Right cardiac atrium (tissue), 5 donors: ENCODE measurements at regions not wholly inside any gene's neighbourhood (a gene's known extent, or its start where the extent isn't known, plus 50 kb on each side); places are given as distances from the start of the nearest gene placed in this dataset.
"Not testable (repeated sequence)": the region's sequence is repeated elsewhere in the genome, so short reads cannot be mapped to it uniquely, and the experiment has no call there.

Experiments
- ATAC-seq, 2 donors: fragments of 200-7000 bp; cut with Tn5 transposase; one replicate each; pipeline versions ENCODE4 v1.8.0 to v1.9.1; 2020; ENCODE audit warnings: moderate library complexity in 2 of 2, mild to moderate bottlenecking in 1 of 2
- DNase-seq, 3 donors: peaks; one replicate each; pipeline ENCODE4 v3.0.0-alpha.2; 2020
- H3K27ac ChIP-seq: one replicate; pipeline ENCODE4 v1.5.1; 2013; ENCODE audit warnings: mild to moderate bottlenecking, low read length, control low read depth, moderate library complexity
- H3K27me3 ChIP-seq: one replicate; pipeline ENCODE4 v1.6.1; 2013; ENCODE audit not compliant: control insufficient read depth, insufficient read depth
- H3K4me1 ChIP-seq: one replicate; pipeline ENCODE4 v1.6.1; 2013; ENCODE audit warnings: low read length; ENCODE audit not compliant: control insufficient read depth, insufficient read depth
- H3K4me3 ChIP-seq: one replicate; pipeline ENCODE4 v1.5.1; 2013; ENCODE audit warnings: low read length, control low read depth
- H3K9me3 ChIP-seq: one replicate; pipeline ENCODE4 v1.6.1; 2013; ENCODE audit warnings: low read length; ENCODE audit not compliant: control insufficient read depth
- WGBS: extraction: QIAGEN DNeasy Blood & Tissue Kit; methylation state at CpG from one replicate; pipeline ENCODE4 v1.1.7; 2013; 5-methylcytosine and 5-hydroxymethylcytosine counted together
- intact Hi-C, 4 donors: fragments of 100-400 bp; cut with DNase I; formaldehyde crosslinking; loops; one replicate each; pipeline versions ENCODE4 v1.11.0 to v1.14.0; 2022 to 2023
- donor health status: healthy with polysubstance abuse.
- donor health status: DM: no; HTN: yes; CAD: no.
- donor health status: DM: no; HTN: no; CAD: no.
- donor health status: DM: no; HTN: yes; CAD: no; lungs with severe emphysema.
- donor health status: DM: yes; HTN: yes; CAD: no.

DNA sequence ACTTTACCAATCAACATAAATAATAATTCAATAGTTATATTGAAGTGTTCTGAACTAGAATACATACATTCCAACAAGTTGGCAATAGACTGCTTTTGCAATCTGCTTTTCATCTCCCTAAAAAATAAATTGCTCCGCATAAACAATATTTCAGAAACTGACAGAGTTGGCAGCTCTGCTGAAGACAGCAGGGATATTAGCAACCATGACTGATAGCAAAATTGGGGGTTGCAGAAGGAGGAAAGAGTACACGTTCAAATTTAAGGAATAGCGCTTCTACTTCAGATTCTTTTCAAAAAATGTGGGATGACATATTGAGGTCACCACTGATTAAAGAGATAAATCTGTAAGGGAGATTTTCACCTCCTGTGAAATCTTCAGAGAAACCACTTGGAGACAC lies 521.2 kb downstream of the DTWD2 start:
- intact Hi-C loops: no loop called here
- Histone ChIP-seq H3K27me3 (no peaks in the 10 kb centered on the region), H3K4me1 (no peaks in the 10 kb centered on the region), H3K4me3 (no peak overlapping the region), H3K27ac (no peak overlapping the region), H3K9me3 (no peaks in the 10 kb centered on the region)
- ATAC-seq: no peak
- WGBS: 83% methylated on average over 3 of the region's 3 CpGs
- DNase-seq: no peak

DNA sequence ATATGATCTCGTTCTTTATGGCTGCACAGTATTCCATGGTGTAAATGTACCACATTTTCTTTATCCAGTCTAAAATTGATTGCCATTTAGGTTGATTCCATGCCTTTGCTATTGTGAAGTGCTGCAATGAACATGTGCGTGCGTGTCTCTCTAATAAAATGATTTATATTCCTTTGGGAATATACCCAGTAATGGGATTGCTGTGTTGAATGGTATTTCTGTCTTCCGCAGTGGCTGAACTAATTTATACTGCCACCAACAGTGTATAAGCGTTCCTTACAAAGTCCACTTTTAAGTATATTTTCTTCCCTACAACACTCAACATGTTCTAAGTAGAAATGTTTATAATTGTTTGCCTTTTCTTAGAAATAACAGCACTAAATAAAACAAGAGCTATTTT lies 521.9 kb downstream of the DTWD2 start:
- no peaks in the 10 kb centered on the region for H3K4me1 ChIP-seq
- DNase-seq (no peak), ATAC-seq (no peak)
- no peaks in the 10 kb centered on the region for H3K27me3 ChIP-seq
- no peaks in the 10 kb centered on the region for H3K9me3 ChIP-seq
- WGBS: 91% methylated on average over 5 of the region's 5 CpGs
- intact Hi-C loops: no loop called here
- no peak overlapping the region for H3K27ac ChIP-seq
- H3K4me3 ChIP-seq: no peak overlapping the region

DNA sequence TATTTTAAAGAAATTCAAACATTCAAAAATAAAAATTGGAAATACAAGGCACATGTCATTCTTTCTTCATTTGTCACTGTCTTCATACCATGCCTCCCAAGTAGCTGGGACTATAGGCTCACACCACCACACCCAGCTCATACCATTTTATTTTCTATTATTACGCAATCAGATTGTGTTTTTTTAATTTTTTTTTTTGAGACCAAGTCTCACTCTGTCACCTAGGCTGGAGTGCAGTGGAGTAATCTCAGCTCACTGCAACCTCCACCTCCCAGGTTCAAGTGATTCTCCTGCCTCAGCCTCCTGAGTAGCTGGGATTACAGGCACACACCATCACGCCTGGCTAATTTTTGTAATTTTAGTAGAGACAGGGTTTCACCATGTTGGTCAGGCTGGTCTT lies 526.1 kb downstream of the DTWD2 start:
- ATAC-seq, intact Hi-C loops, H3K9me3 ChIP-seq: not testable (repeated sequence)

DNA sequence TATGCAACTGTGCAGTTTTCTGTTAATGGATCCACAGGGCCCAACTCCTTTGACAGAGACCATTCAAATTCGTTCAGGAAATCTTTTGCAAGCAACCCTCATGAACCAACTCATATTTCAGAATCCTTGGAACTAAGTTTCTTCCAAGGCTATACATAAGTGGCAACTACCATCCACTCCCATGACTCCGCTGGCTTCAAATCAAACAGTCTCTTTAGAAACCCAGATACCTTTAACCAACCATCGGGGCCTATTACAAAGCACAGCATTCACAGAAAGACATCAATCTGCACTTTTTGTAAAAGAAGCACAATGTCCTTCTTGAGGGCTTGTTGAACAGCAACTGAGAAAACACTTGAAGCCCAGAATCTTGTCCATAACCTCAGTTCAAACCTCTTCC lies 526.9 kb downstream of the DTWD2 start:
- WGBS: 82% methylated on average over 3 of the region's 3 CpGs
- no peak overlapping the region for H3K4me3 ChIP-seq
- ATAC-seq: no peak
- DNase-seq: no peak
- intact Hi-C loops: no loop called here
- H3K27ac ChIP-seq: no peak overlapping the region
- no peaks in the 10 kb centered on the region for H3K27me3 ChIP-seq
- no peaks in the 10 kb centered on the region for H3K9me3 ChIP-seq
- no peaks in the 10 kb centered on the region for H3K4me1 ChIP-seq

More for the DNA sequence above, 526.1 kb downstream of the DTWD2 start:
- not testable (repeated sequence) for H3K4me3 ChIP-seq, H3K27ac ChIP-seq, H3K27me3 ChIP-seq, DNase-seq, H3K4me1 ChIP-seq
- WGBS: 93% methylated on average over 2 of the region's 2 CpGs

GRCh38 chr5:118459490-118459889 lies 528.9 kb downstream of the DTWD2 start:
- no peak for DNase-seq
- H3K4me1 ChIP-seq: no peaks in the 10 kb centered on the region
- no peak for ATAC-seq
- intact Hi-C loops: no loop called here
- H3K27ac ChIP-seq: no peak overlapping the region
- WGBS: 78% methylated on average over 5 of the region's 5 CpGs
- H3K27me3 ChIP-seq: no peaks in the 10 kb centered on the region
- H3K4me3 ChIP-seq: no peak overlapping the region
- H3K9me3 ChIP-seq: no peaks in the 10 kb centered on the region

DNA sequence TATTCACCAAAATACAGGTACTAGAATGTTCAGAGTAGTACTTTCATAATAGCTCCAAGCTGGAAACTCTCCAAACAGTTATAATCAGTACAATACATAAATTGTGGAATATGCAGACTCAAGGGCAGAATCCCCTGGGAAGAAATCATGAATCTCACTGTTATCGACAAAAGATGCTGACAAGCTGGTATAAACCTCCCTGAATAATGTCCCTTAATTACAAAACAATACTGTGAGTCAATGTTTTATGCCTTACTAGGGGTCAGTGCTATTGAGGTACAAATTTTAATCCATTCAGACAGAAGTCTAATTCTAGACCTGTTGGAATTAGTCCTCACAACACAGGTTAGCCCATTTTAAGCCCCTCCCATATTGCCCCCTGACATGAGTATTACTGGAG lies 532.3 kb downstream of the DTWD2 start:
- H3K27ac ChIP-seq: no peak overlapping the region
- H3K4me3 ChIP-seq: no peak overlapping the region
- no peaks in the 10 kb centered on the region for H3K4me1 ChIP-seq
- DNase-seq (no peak), ATAC-seq (no peak)
- H3K27me3 ChIP-seq: no peaks in the 10 kb centered on the region
- intact Hi-C loops: no loop called here
- 77% methylated on average over 1 of the region's 1 CpG for WGBS
- no peaks in the 10 kb centered on the region for H3K9me3 ChIP-seq

DNA sequence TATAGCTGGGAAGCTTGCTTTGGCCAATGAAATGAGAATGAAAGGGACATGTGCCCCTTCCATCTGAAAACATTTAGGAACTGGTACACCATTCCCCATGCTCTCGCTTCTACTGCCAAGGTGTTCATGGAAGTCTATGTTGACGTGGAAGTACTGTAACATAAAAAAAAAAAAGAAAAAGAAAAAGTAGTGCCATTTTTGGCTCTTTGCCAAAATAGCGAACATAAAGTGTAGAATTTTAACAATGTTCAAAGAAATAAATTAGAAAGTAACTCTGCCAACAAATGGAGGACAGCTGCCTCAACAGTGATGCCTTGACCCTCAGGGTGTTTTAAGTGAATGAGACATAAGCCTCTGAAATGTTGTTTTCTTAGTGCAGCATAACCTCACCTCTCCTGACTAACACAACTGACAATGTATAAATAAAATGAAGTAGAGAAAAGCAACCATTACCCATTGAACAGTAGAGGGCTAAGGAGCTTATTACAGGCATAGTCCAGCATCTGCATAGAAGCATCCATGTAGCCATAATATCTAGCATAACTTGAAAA lies 536.6 kb downstream of the DTWD2 start:
- H3K4me1 ChIP-seq: no peaks in the 10 kb centered on the region
- no peaks in the 10 kb centered on the region for H3K9me3 ChIP-seq
- no peaks in the 10 kb centered on the region for H3K27me3 ChIP-seq
- DNase-seq (no peak), ATAC-seq (no peak)
- intact Hi-C loops: no loop called here
- 81% methylated on average over 3 of the region's 3 CpGs for WGBS
- no peak overlapping the region for H3K27ac ChIP-seq
- H3K4me3 ChIP-seq: no peak overlapping the region

GRCh38 chr5:118450554-118451332 lies 537.6 kb downstream of the DTWD2 start:
- no peak overlapping the region for H3K4me3 ChIP-seq
- no peaks in the 10 kb centered on the region for H3K4me1 ChIP-seq
- no peak overlapping the region for H3K27ac ChIP-seq
- intact Hi-C loops: no loop called here
- DNase-seq (peak in 1 of 3 donors; percentile 8), ATAC-seq (no peak)
- 88% methylated on average over 7 of the region's 7 CpGs for WGBS
- no peaks in the 10 kb centered on the region for H3K27me3 ChIP-seq
- no peaks in the 10 kb centered on the region for H3K9me3 ChIP-seq

DNA sequence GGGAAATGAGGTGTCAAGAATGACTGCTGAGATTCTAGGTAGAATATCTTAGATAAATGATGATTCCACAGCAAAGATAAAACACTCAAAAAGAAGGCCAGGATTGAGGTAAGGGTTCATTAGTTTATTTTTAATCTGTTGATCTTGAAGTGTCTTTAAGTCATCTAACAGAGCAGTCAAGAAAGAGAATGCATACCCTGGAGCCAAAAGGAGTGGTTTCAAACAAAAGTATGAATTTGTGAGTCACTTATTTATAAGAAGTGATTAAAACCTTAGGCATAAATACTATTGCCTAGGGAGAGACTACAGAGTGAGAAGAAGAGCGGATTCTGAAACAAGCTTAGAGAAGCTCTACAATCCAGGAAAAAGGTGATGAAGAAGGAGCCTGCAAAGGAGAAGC lies 541.0 kb downstream of the DTWD2 start:
- 94% methylated on average over 1 of the region's 1 CpG for WGBS
- Histone ChIP-seq H3K27ac (no peak overlapping the region), H3K27me3 (no peaks in the 10 kb centered on the region), H3K9me3 (no peaks in the 10 kb centered on the region), H3K4me3 (no peak overlapping the region), H3K4me1 (no peaks in the 10 kb centered on the region)
- intact Hi-C loops: no loop called here
- ATAC-seq (no peak), DNase-seq (no peak)

DNA sequence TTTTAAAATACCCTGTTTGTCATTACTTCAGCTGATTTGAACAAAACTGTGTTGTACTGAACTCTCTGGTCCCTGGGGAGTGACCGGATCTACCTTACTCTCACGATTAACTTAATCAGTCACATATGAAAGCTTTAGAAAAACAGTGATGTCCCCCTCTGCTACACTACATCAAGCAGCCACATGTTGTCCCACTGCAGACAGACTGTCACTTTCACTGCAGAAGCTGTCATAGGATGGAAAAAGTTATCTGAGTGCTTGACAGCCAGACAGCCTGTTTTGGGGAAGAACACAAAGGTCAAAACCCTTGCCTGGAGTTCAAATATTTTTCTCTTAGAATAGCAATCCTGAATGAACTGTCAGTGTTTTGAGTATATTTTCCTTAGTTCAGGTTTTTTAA lies 546.4 kb downstream of the DTWD2 start:
- H3K27ac ChIP-seq: no peak overlapping the region
- 54% methylated on average over 2 of the region's 2 CpGs for WGBS
- ATAC-seq: no peak
- peaks cover 1% of the 10 kb centered on the region for H3K4me1 ChIP-seq
- intact Hi-C loops: no loop called here
- H3K27me3 ChIP-seq: no peaks in the 10 kb centered on the region
- DNase-seq: no peak
- H3K9me3 ChIP-seq: no peaks in the 10 kb centered on the region
- H3K4me3 ChIP-seq: no peak overlapping the region

- 60% methylated on average over 4 of the region's 4 CpGs for WGBS
- Histone ChIP-seq H3K4me3 (no peak overlapping the region), H3K27me3 (no peaks in the 10 kb centered on the region), H3K9me3 (no peaks in the 10 kb centered on the region), H3K27ac (peak overlapping the region; percentile 67), H3K4me1 (peaks cover 1% of the 10 kb centered on the region)
- no peak for DNase-seq
- ATAC-seq: peak in 1 of 2 donors; percentile 19
- intact Hi-C loops: no loop called here
Observed at GRCh38 chr5:118441034-118441433, 547.3 kb downstream of the DTWD2 start.
